PC-3 (cell line): ENCODE measurements at regions not wholly inside any gene's neighbourhood (a gene's known extent, or its start where the extent isn't known, plus 50 kb on each side); places are given as distances from the start of the nearest gene placed in this dataset.

Experiments used
- ATAC-seq: fragments of 200-7000 bp; cut with Tn5 transposase; 2 replicates; pipeline ENCODE4 v1.9.1; 2020; ENCODE audit warnings: mild to moderate bottlenecking, moderate library complexity
- BruUV-seq: library from RNA; stranded (reverse); fragments of 400-500 nt; replicated peaks from 2 replicates; lab custom pipeline; 2021; lab: Mats Ljungman, UMichigan
- CTCF ChIA-PET: fragments of 300-600 bp; sonication (Branson Sonifier 250); formaldehyde crosslinking; loops from one replicate; lab custom pipeline; 2022; ENCODE audit warnings: antibody characterized with exemption; lab: Charles Lee
- POLR2A ChIA-PET: fragments of 300-600 bp; sonication (Branson Sonifier 250); formaldehyde crosslinking; loops from one replicate; lab custom pipeline; 2022; ENCODE audit warnings: antibody characterized with exemption; ENCODE audit not compliant: unreplicated experiment; lab: Charles Lee
- DNase-seq: peaks from one replicate; pipeline ENCODE4 v3.0.0-alpha.2; 2015
- H2AFZ ChIP-seq: fragments of 300-600 bp; sonication (generic); 2 replicates; pipeline ENCODE4 v1.6.0; 2016; ENCODE audit warnings: antibody characterized with exemption, low read length
- H3F3A ChIP-seq: fragments of 300-600 bp; sonication (generic); one replicate; pipeline ENCODE4 v1.6.0; 2017; ENCODE audit warnings: antibody characterized with exemption, low read length, control low read depth, mild to moderate bottlenecking; ENCODE audit not compliant: unreplicated experiment
- H3K27ac ChIP-seq: fragments of 300-600 bp; sonication (generic); 2 replicates; pipeline ENCODE4 v1.5.1; 2016; ENCODE audit warnings: mild to moderate bottlenecking, low read length
- H3K27me3 ChIP-seq: fragments of 300-600 bp; sonication (generic); 2 replicates; pipeline ENCODE4 v1.6.1; 2016; ENCODE audit warnings: low read length, mixed read lengths
- H3K36me3 ChIP-seq: fragments of 300-600 bp; sonication (generic); 2 replicates; pipeline ENCODE4 v1.6.1; 2016; ENCODE audit warnings: low read depth, mixed run types, low read length, mixed read lengths
- H3K4me1 ChIP-seq: fragments of 300-600 bp; sonication (generic); 2 replicates; pipeline ENCODE4 v1.5.1; 2016; ENCODE audit warnings: low read length; ENCODE audit not compliant: insufficient read depth
- H3K4me2 ChIP-seq: fragments of 300-600 bp; sonication (generic); 2 replicates; pipeline ENCODE4 v1.6.0; 2016; ENCODE audit warnings: low read length
- H3K4me3 ChIP-seq: fragments of 300-600 bp; sonication (generic); 2 replicates; pipeline ENCODE4 v1.5.1; 2016; ENCODE audit warnings: mild to moderate bottlenecking, low read length, mixed read lengths
- H3K79me2 ChIP-seq: fragments of 300-600 bp; sonication (generic); 2 replicates; pipeline ENCODE4 v1.6.1; 2017; ENCODE audit warnings: low read length, mixed read lengths
- H3K9ac ChIP-seq: fragments of 300-600 bp; sonication (generic); 2 replicates; pipeline ENCODE4 v1.6.0; 2016; ENCODE audit warnings: mild to moderate bottlenecking, low read length
- H3K9me2 ChIP-seq: fragments of 300-600 bp; sonication (generic); replicated peaks from 2 replicates; pipeline ENCODE4 v1.6.1; 2016; ENCODE audit warnings: mixed run types, low read length, mixed read lengths
- H3K9me3 ChIP-seq: fragments of 300-600 bp; sonication (generic); 2 replicates; pipeline ENCODE4 v1.6.1; 2016; ENCODE audit warnings: low read length, mixed read lengths
- H4K20me1 ChIP-seq: fragments of 300-600 bp; sonication (generic); 2 replicates; pipeline ENCODE4 v1.6.1; 2016; ENCODE audit warnings: low read length, mixed read lengths
- EZH2 ChIP-seq: fragments of 300-600 bp; sonication (generic); IDR thresholded peaks from one replicate; pipeline ENCODE4 v1.6.1; 2017; ENCODE audit warnings: antibody characterized with exemption, mild to moderate bottlenecking, low read length; ENCODE audit not compliant: unreplicated experiment
- EZH2phosphoT487 ChIP-seq: fragments of 300-600 bp; sonication (generic); IDR thresholded peaks from 2 replicates; pipeline ENCODE4 v1.6.1; 2018; ENCODE audit warnings: mild to moderate bottlenecking, antibody characterized with exemption, low read length, borderline replicate concordance
- intact Hi-C: fragments of 100-400 bp; cut with micrococcal nuclease; formaldehyde crosslinking; loops from 2 replicates; pipeline ENCODE4 v1.9.0; 2023
- TF ChIP-seq, protein P1 (sequence below): fragments of 300-600 bp; sonication (generic); conservative IDR thresholded peaks from 2 replicates; pipeline ENCODE4 v1.5.1; 2017; ENCODE audit warnings: antibody characterized with exemption, low read depth, mild to moderate bottlenecking, low read length

DNA sequence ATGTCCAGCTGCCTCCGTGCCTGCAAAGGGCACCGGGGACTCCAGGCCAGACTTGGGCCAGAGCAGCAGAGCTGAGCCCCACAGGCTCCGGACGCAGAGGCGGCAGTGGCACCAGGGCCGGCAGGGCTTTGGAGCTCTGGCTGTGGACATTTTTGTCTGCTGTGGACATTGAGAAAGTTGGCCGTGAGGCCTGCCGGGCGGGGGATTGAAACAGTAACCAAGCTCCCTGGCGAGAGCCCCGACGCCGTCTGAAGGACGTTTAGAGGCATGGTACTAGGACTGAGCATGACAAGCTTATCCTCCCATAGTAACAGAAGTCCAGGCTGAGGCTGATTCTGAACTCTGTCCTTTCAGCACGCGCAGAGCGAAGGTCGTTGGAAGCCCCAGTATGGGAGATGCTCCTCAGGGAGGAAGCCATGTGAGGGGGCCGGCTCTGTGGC, 323.8 kb downstream of the AMY1C start:
- Histone ChIP-seq H3K4me1 (0 out of 2 replicates have a peak, but pooled peaks cover 4% of the 10 kb centered on the region), H4K20me1 (no peaks in the 10 kb centered on the region), H2AFZ (no peak overlapping the region), H3K9me2 (no peaks in the 10 kb centered on the region), H3K27me3 (no peaks in the 10 kb centered on the region), H3K4me3 (no peak overlapping the region), H3K9ac (no peak overlapping the region), H3K79me2 (no peaks in the 10 kb centered on the region), H3K27ac (no peak overlapping the region), H3K4me2 (no peak overlapping the region), H3K9me3 (no peaks in the 10 kb centered on the region), H3F3A (no peaks in the 10 kb centered on the region), H3K36me3 (no peaks in the 10 kb centered on the region)
- DNase-seq (no peak), ATAC-seq (no peak)
- no TSS peak for BruUV-seq
- intact Hi-C loops = no loop called here
- TF ChIP-seq EZH2phosphoT487 = no peak
- TF ChIP-seq, protein P1, sequence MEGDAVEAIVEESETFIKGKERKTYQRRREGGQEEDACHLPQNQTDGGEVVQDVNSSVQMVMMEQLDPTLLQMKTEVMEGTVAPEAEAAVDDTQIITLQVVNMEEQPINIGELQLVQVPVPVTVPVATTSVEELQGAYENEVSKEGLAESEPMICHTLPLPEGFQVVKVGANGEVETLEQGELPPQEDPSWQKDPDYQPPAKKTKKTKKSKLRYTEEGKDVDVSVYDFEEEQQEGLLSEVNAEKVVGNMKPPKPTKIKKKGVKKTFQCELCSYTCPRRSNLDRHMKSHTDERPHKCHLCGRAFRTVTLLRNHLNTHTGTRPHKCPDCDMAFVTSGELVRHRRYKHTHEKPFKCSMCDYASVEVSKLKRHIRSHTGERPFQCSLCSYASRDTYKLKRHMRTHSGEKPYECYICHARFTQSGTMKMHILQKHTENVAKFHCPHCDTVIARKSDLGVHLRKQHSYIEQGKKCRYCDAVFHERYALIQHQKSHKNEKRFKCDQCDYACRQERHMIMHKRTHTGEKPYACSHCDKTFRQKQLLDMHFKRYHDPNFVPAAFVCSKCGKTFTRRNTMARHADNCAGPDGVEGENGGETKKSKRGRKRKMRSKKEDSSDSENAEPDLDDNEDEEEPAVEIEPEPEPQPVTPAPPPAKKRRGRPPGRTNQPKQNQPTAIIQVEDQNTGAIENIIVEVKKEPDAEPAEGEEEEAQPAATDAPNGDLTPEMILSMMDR = no peak
- no peak for TF ChIP-seq EZH2
- ChIA-PET POLR2A (interaction anchor here (0.6 kb wide), 1 partner anchor 920 kb away, joined by 4 read pairs; no protein-coding TSS in a partner anchor), CTCF (no interaction called here)

DNA sequence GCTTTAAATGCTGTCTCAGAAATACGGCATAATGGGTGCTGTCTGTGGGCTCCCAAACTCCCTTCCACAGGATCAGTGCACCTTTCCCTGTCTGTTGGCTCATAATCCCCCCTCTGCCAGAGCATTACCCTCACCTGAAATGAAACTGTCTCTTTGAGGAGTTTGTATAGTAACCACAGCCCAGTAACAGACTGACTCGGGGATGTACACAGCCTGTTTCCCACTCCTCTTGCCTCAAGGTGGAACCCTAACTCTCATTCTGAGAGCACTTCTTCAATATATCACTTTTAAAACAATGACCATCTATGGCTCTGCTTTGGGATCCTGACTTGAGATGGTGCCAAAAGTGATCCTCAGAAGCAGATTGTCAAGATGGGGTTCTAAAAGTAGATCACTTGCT, 332.5 kb downstream of the AMY1C start:
- ATAC-seq = no peak
- Histone ChIP-seq H3K9me3 (no peaks in the 10 kb centered on the region), H4K20me1 (no peaks in the 10 kb centered on the region), H3K4me3 (no peak overlapping the region), H2AFZ (no peak overlapping the region), H3K4me2 (no peak overlapping the region), H3F3A (no peaks in the 10 kb centered on the region), H3K36me3 (no peaks in the 10 kb centered on the region), H3K4me1 (no peaks in the 10 kb centered on the region), H3K9me2 (no peaks in the 10 kb centered on the region), H3K9ac (no peak overlapping the region), H3K79me2 (no peaks in the 10 kb centered on the region), H3K27me3 (peaks cover 4% of the 10 kb centered on the region; the same call in 1 of the 2 replicates), H3K27ac (no peak overlapping the region)
- ChIA-PET CTCF (no interaction called here), POLR2A (no interaction called here)
- BruUV-seq = no TSS peak
- DNase-seq = no peak
- intact Hi-C loops = no loop called here
- no peak for TF ChIP-seq EZH2

DNA sequence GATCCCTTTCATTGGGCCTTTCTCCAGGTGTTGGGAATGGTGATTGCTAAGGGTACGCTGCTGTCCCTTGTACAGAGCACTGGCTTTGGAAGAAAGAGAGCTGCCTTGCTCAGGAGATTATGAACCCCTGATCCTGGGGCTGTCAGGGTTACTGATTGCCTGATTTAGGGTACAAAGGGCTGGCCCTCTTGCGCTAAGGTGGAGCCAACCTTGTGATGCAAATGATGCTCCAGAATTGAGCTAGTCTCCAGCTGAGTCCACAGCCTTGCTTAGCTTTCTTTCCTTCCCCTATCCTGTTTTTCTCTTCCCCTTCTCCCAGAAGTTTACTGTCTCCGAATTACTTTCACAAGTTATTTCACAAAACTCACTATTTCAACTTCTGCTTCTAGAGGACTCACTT, 334.7 kb downstream of the AMY1C start:
- DNase-seq (no peak), ATAC-seq (no peak)
- BruUV-seq = no TSS peak
- no peaks in the 10 kb centered on the region for H3F3A ChIP-seq
- CTCF ChIA-PET = no interaction called here
- no peaks in the 10 kb centered on the region for H3K36me3 ChIP-seq
- intact Hi-C loops = no loop called here
- H3K4me3 ChIP-seq = no peak overlapping the region
- no peaks in the 10 kb centered on the region for H3K9me3 ChIP-seq
- POLR2A ChIA-PET = no interaction called here
- TF ChIP-seq EZH2phosphoT487 (no peak), EZH2 (no peak)
- TF ChIP-seq, protein P1 = no peak
- H3K27ac ChIP-seq = no peak overlapping the region
- no peaks in the 10 kb centered on the region for H3K9me2 ChIP-seq
- H3K4me1 ChIP-seq = no peaks in the 10 kb centered on the region
- no peak overlapping the region for H2AFZ ChIP-seq
- no peaks in the 10 kb centered on the region for H3K79me2 ChIP-seq
- H3K27me3 ChIP-seq = peaks cover 4% of the 10 kb centered on the region; the same call in 1 of the 2 replicates
- no peak overlapping the region for H3K9ac ChIP-seq
- H4K20me1 ChIP-seq = no peaks in the 10 kb centered on the region
- H3K4me2 ChIP-seq = no peak overlapping the region
